NCI-H1694 (cell line): ENCODE measurements at regions not wholly inside any gene's neighbourhood (a gene's known extent, or its start where the extent isn't known, plus 50 kb on each side); places are given as distances from the start of the nearest gene placed in this dataset.
"Not testable (repeated sequence)": the region's sequence is repeated elsewhere in the genome, so short reads cannot be mapped to it uniquely, and the experiment has no call there.

Experiments used
- DNase-seq: peaks from one replicate; lab custom pipeline; 2025; lab: John Stamatoyannopoulos, UW

DNA sequence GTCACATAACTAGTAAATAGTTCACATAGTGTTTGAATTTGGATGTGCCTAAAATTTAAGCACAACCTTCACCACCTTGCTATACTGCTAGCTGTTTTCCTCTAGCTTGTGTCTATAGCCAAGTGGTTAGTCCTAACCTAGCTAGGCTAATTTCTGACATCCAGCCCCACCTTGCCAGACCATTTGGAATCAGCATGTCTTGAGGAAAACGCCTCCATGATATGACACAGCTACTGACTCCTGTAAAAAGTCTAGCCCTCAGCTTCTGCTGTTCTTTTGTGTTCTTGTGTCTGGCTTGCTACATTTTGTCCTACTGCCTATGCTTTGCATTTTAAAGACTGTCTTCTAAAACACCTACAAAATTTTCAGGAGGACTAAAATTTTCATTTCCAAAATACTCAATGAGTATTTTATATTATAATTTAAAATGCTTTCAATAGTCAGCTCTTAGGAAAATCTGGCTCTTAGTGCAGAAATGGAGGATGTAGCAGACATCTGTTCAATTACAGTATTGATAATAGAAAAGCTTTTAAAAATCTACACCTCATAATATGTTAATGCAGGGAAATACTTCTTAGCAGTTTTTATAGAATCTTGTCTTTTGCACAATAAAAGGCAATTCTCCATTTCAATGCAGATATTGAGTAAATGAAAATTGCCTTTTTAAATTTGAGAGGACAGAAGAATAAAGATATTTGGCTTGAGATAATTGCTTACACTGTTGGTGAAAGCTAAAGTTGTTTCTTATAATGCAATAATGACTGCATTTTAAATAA is 160.8 kb upstream of the APP start:
- DNase-seq = no peak

DNA sequence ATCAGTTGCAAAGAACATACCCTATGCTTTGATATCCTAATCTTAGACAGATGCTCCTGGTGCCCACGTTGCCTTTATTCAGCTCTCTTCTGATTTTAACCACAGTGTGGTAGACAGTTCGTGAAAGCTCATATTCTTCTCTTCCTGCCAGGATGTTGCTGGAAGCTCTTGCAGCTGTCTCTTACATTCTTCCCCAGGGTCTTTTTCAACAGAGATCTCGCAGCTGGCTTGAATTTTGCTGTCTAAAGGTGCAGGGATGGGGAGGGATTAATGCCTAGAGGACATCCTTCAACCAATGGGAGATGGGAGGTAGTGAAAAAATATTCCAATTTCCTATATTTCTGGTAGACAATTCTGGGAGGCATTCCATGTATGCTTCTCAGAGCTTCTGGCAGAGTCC is 150.0 kb upstream of the APP start:
- DNase-seq = no peak

- no peak for DNase-seq
These were observed 137.1 kb upstream of the APP start for GRCh38 chr21:26307640-26308039.

DNA sequence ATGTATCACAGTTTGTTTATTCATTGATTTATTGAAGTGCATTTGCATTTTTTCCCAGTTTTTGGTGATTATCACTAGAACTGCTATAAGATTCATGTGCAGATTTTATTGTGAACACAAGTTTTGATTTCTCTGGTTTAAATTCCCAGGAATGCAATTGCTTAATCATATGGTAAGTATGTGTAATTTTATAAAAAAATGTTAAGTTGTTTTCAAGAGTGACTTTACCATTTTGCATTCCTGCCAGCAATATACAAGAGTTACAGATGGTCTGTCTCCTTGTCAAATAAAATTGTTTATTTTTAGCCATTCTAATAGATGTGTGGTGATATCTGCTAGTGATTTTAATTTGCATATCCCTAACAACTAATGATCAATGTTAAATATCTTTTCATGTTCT is 127.3 kb upstream of the APP start:
- no peak for DNase-seq

GRCh38 chr21:26293141-26293946 is 122.8 kb upstream of the APP start:
- DNase-seq = no peak

DNA sequence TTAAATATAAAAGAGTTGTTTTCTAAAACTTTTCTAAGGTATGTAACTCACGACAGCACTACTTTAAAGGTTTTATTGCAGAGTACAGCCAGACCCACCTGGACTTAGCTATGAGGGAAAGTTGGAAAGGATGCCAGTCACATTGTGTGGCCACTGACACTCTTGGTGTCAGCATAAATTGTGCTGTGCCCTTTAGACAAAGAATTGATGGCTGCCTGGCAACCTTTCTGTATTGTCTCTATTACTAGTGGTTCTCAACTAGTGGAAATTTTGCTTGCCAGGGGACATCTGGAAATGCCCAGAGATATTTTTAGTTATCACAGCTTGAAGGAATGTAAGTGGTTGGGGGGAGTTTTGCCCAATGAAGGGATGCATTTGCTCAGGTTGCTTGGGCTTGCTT is 117.5 kb upstream of the APP start:
- no peak for DNase-seq

DNA sequence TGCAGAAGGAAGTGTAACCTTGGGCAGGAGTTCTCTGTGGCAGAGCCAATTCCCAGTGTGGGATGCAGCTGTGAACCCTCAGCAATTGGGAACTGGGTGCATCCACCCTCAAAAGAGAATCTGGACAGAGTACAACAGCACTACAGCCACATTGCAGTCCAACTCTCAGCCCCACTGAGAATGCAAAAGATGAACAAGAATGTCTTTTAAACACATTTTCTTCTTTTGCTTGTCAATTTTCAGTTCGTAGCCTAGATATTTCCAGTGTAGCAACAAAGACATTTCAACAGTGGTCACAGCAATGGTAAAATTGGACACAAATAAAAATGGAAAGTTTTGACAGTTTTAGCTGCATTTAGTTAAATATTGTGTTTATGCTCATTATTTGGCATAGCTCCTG is 114.0 kb upstream of the APP start:
- DNase-seq = no peak

GRCh38 chr21:26282058-26282457 is 111.5 kb upstream of the APP start:
- DNase-seq = no peak

DNA sequence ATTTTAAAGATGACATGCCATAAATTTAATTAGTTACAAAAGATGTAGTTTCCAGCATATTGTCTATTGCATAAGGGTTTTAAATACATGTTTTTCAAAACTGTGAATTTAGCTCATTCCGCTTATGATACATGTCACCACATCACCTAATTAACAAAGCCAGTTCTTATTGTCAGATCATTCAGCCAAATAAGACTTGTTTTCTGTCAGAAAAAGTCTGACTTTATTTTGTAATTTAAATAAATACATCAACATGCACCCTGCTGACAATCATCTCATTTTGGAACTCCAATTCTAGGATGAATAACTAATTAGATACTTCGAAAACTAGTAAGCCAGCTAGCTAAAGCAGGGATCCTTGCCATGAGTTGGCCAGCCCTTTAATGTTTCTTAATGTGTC is 110.9 kb upstream of the APP start:
- no peak for DNase-seq

GRCh38 chr21:26280775-26281174 is 110.2 kb upstream of the APP start:
- DNase-seq = peak; percentile 100

DNA sequence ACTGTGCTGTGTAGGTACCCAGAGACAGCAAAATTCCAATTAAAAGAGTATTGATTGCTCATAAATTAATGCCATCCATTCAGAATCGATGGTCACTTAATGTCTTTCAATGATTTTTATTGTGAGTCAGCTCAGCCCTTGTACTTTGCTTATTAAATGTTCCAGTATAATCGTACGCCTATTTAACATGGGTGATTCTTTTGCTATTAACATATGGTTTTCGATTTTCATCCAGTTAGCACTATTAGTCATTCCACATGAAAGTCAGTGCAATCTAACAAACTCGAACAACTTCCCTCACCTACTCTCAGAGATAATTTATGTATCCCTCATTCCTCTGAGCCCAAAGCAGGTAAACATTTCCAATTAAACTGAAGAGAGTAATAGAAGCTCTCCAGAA is 109.6 kb upstream of the APP start:
- DNase-seq = peak; percentile 56

GRCh38 chr21:26275801-26276200 is 105.2 kb upstream of the APP start:
- no peak for DNase-seq

DNA sequence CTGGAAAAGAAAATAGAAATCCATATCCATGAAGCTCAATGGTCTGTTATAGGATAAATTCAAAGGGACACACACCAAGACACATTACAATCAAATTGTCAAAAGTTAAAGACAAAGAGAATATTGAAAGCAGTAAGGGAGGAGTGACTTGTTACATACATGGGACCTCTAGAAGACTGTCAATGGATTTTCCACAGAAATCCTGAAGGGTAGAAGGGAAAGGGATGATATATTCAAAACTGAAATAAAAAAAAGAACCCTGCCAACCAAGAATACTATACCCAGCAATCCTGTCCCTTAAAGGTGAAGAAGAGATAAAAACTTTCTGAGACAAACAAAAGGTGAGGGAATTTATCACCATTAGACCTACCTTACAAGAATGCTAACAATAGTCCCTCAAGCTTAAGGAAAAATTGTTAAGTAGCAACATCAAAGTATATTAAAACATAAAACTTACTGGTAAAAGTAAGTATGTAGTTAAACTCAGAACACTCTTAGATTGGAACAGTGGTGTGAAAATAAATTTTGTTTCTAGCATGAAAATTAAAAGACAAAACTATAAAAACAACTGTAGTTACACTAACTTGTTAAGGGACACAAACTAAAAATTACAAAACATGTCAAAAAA is 103.2 kb upstream of the APP start:
- DNase-seq = no peak

- no peak for DNase-seq
These were observed 96.8 kb upstream of the APP start for GRCh38 chr21:26267389-26267788.

GRCh38 chr21:26246073-26246472 is 75.5 kb upstream of the APP start:
- DNase-seq = no peak

- DNase-seq = no peak
These were observed 74.9 kb upstream of the APP start for GRCh38 chr21:26245428-26245827.

DNA sequence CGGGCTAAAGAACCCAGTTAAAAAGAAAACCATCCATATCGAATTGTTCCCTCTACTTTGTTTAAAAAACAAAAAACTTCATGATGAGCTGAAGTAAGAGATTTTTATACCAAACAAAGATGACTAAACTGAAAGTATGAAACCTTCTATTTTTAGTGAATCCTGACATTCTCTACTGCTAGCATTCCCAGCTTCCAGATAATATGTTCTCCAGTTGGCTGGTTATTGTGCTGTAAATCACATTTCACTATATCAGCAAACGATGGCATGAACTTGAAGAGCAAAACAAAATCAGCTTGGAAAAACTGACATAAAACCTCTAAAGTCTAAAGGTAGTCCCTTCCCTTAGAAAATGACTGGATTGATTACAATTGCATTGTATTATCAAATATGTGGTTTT is 68.1 kb upstream of the APP start:
- DNase-seq = no peak

GRCh38 chr21:26236281-26236680 is 65.7 kb upstream of the APP start:
- DNase-seq = no peak

DNA sequence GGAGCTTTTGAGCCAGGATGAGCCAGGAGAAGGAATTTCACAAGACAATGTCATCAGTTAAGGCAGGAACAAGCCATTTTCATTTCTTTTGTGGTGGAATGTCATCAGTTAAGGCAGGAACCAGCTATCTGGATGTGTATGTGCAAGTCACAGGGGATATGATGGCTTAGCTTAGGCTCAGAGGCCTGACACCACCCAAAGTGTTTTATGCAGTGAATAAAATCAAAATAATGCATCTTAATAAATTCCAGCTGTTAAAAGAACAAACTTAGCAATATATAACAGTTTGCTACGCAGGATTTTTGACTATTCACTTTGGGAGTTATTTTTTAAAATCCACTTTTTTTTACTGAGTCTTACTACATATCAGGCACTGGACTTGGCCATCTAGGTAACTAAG is 62.7 kb upstream of the APP start:
- not testable (repeated sequence) for DNase-seq

GRCh38 chr21:26232491-26232890 is 61.9 kb upstream of the APP start:
- DNase-seq = not testable (repeated sequence)

DNA sequence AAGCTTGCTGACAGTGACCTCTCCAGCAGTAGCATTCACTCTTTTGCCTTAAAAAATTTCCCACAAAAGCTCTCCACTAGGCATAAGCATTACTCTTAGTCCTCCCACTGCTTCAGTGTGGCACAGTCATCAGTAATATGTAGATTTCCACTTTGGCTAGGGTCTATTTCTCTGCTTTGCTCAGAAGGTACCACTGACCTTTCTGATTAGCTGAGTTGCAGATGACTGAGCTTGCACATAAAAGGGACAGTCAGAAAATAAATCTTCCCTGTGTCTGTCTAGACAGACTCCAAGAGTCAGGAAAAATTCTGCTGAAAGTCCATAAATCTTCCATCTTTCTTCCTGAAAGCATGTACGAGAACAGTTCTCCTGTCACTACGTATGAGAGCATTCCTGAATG is 56.6 kb upstream of the APP start:
- no peak for DNase-seq

DNA sequence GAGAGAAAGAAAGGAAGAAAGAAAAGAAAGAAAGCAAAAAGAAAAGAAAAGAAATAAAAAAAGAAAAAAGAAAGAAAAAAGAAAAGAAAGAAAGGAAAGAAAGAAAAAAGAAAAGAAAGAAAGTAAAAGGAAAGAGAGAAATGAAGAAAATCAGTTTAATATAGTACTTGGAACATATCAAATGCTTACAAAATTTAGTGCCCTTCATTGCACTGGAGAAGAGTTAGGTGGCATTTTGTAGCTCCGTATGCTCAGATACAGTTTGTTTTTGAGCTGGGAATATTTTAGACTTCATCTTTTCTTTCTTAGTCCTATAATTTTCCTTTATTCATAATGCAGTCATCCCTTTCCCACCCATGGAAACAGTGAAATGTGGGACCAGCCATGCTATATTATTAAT is 56.2 kb upstream of the APP start:
- no peak for DNase-seq

GRCh38 chr21:26225046-26225445 is 54.5 kb upstream of the APP start:
- no peak for DNase-seq
